Small intestine (tissue), 7 donors: ENCODE measurements at regions not wholly inside any gene's neighbourhood (a gene's known extent, or its start where the extent isn't known, plus 50 kb on each side); places are given as distances from the start of the nearest gene placed in this dataset.

Source experiments
- DNase-seq, 2 donors: peaks; one replicate each; pipeline versions ENCODE4 v3.0.0 to v3.0.0-alpha.2; 2013
- FAIRE-seq: peaks from 2 replicates; lab custom pipeline; 2012; peaks lifted over from hg19 to GRCh38; lab: Jason Lieb, UNC
- H3K27ac ChIP-seq, 3 donors: one replicate each; pipeline ENCODE4 v1.5.1; 2013; ENCODE audit warnings: low read length in 2 of 3, mild to moderate bottlenecking in 2 of 3, control low read depth in 1 of 3, inconsistent platforms in 1 of 3, low read depth in 1 of 3, moderate library complexity in 1 of 3
- H3K27me3 ChIP-seq, 3 donors: one replicate each; pipeline ENCODE4 v1.6.1; 2013; ENCODE audit warnings: low read length in 3 of 3, inconsistent platforms in 1 of 3; ENCODE audit not compliant: control insufficient read depth in 3 of 3, insufficient read depth in 3 of 3
- H3K36me3 ChIP-seq, 3 donors: one replicate each; pipeline ENCODE4 v1.6.1; 2013; ENCODE audit warnings: low read length in 3 of 3, inconsistent platforms in 1 of 3, low read depth in 1 of 3, mild to moderate bottlenecking in 1 of 3, moderate library complexity in 1 of 3; ENCODE audit not compliant: control insufficient read depth in 3 of 3, insufficient read depth in 2 of 3
- H3K4me1 ChIP-seq, 3 donors: one replicate each; pipeline ENCODE4 v1.6.1; 2013; ENCODE audit warnings: low read length in 2 of 3, inconsistent platforms in 1 of 3, low read depth in 1 of 3, mild to moderate bottlenecking in 1 of 3, moderate library complexity in 1 of 3; ENCODE audit not compliant: control insufficient read depth in 3 of 3, insufficient read depth in 2 of 3
- H3K4me3 ChIP-seq, 3 donors: one replicate each; pipeline ENCODE4 v1.5.1; 2013; ENCODE audit warnings: low read length in 3 of 3, control low read depth in 1 of 3, inconsistent platforms in 1 of 3, low read depth in 1 of 3, mild to moderate bottlenecking in 1 of 3, moderate library complexity in 1 of 3
- H3K9me3 ChIP-seq, 2 donors: one replicate each; pipeline ENCODE4 v1.6.1; 2013; ENCODE audit warnings: low read depth in 1 of 2, low read length in 1 of 2; ENCODE audit not compliant: control insufficient read depth in 2 of 2, insufficient read depth in 1 of 2
- WGBS, 3 donors: extraction: QIAGEN DNeasy Blood & Tissue Kit; methylation state at CpG; one replicate each; pipeline ENCODE4 v1.1.7; 2013; 5-methylcytosine and 5-hydroxymethylcytosine counted together
- donor health status: healthy with polysubstance abuse.
- donor health status: control.
- donor health status: control.
- donor health status: Bipolar disorder and iron deficiency.
- donor health status: healthy.

- H3K27me3 ChIP-seq, result no peaks in the 10 kb centered on the region
- FAIRE-seq (no peak), DNase-seq (no peak)
- no peak overlapping the region for H3K4me3 ChIP-seq
- H3K36me3 ChIP-seq, result no peaks in the 10 kb centered on the region
- H3K4me1 ChIP-seq, result no peaks in the 10 kb centered on the region
- WGBS, 3 donors, result 87% methylated on average over 2 of the region's 2 CpGs
- H3K9me3 ChIP-seq, result no peaks in the 10 kb centered on the region
- no peak overlapping the region for H3K27ac ChIP-seq
Observed at GRCh38 chr6:48199499-48199898, 88.5 kb upstream of the PTCHD4 start.

GRCh38 chr6:48197941-48198340 lies 86.9 kb upstream of the PTCHD4 start:
- FAIRE-seq (no peak), DNase-seq (no peak)
- H3K4me3 ChIP-seq, result no peak overlapping the region
- H3K4me1 ChIP-seq, result no peaks in the 10 kb centered on the region
- no peaks in the 10 kb centered on the region for H3K9me3 ChIP-seq
- no peaks in the 10 kb centered on the region for H3K27me3 ChIP-seq
- WGBS, 3 donors, result 60 to 68% (median 62%) methylated on average over 2 of the region's 2 CpGs
- no peak overlapping the region for H3K27ac ChIP-seq
- H3K36me3 ChIP-seq, result no peaks in the 10 kb centered on the region

- FAIRE-seq (no peak), DNase-seq (no peak)
- H3K4me1 ChIP-seq, result no peaks in the 10 kb centered on the region
- H3K36me3 ChIP-seq, result no peaks in the 10 kb centered on the region
- no peaks in the 10 kb centered on the region for H3K27me3 ChIP-seq
- no peaks in the 10 kb centered on the region for H3K9me3 ChIP-seq
- WGBS, 3 donors, result 69 to 81% (median 71%) methylated on average over 7 of the region's 7 CpGs
- H3K4me3 ChIP-seq, result no peak overlapping the region
- H3K27ac ChIP-seq, result no peak overlapping the region
Observed at GRCh38 chr6:48194596-48195295, 83.7 kb upstream of the PTCHD4 start.

GRCh38 chr6:48188158-48188557 lies 77.2 kb upstream of the PTCHD4 start:
- no peak overlapping the region for H3K4me3 ChIP-seq
- no peak for DNase-seq
- H3K27me3 ChIP-seq, result no peaks in the 10 kb centered on the region
- FAIRE-seq, result no peak
- no peaks in the 10 kb centered on the region for H3K4me1 ChIP-seq
- H3K27ac ChIP-seq, result no peak overlapping the region
- H3K9me3 ChIP-seq, result no peaks in the 10 kb centered on the region
- H3K36me3 ChIP-seq, result no peaks in the 10 kb centered on the region
- 81 to 89% (median 82%) methylated on average over 2 of the region's 2 CpGs for WGBS, 3 donors

GRCh38 chr6:48186746-48187145 lies 75.7 kb upstream of the PTCHD4 start:
- Histone ChIP-seq H3K4me1 (no peaks in the 10 kb centered on the region), H3K4me3 (no peak overlapping the region), H3K27ac (no peak overlapping the region), H3K9me3 (no peaks in the 10 kb centered on the region), H3K27me3 (no peaks in the 10 kb centered on the region), H3K36me3 (no peaks in the 10 kb centered on the region)
- no peak for DNase-seq
- 88 to 100% (median 97%) methylated on average over 1 of the region's 1 CpG for WGBS, 3 donors
- FAIRE-seq, result no peak

- DNase-seq (no peak), FAIRE-seq (no peak)
- H3K4me1 ChIP-seq, result no peaks in the 10 kb centered on the region
- no peak overlapping the region for H3K27ac ChIP-seq
- no peaks in the 10 kb centered on the region for H3K9me3 ChIP-seq
- H3K27me3 ChIP-seq, result no peaks in the 10 kb centered on the region
- no peak overlapping the region for H3K4me3 ChIP-seq
- no peaks in the 10 kb centered on the region for H3K36me3 ChIP-seq
Observed at GRCh38 chr6:48184648-48185047, 73.7 kb upstream of the PTCHD4 start.

GRCh38 chr6:48183811-48184605 lies 73.0 kb upstream of the PTCHD4 start:
- DNase-seq (no peak), FAIRE-seq (no peak)
- Histone ChIP-seq H3K4me1 (no peaks in the 10 kb centered on the region), H3K9me3 (no peaks in the 10 kb centered on the region), H3K27ac (no peak overlapping the region), H3K27me3 (no peaks in the 10 kb centered on the region), H3K36me3 (no peaks in the 10 kb centered on the region), H3K4me3 (no peak overlapping the region)
- WGBS, 3 donors, result 63 to 66% (median 65%) methylated on average over 4 of the region's 4 CpGs

- no peaks in the 10 kb centered on the region for H3K4me1 ChIP-seq
- no peak for DNase-seq
- no peak overlapping the region for H3K27ac ChIP-seq
- no peaks in the 10 kb centered on the region for H3K9me3 ChIP-seq
- no peaks in the 10 kb centered on the region for H3K27me3 ChIP-seq
- no peak for FAIRE-seq
- 45 to 90% (median 78%) methylated on average over 1 of the region's 1 CpG for WGBS, 3 donors
- H3K4me3 ChIP-seq, result no peak overlapping the region
- H3K36me3 ChIP-seq, result no peaks in the 10 kb centered on the region
Observed at GRCh38 chr6:48183178-48183577, 72.2 kb upstream of the PTCHD4 start.
